ENCODE measurements at regions not wholly inside any gene's neighbourhood (a gene's known extent, or its start where the extent isn't known, plus 50 kb on each side); places are given as distances from the start of the nearest gene placed in this dataset.

- Histone ChIP-seq H3K9me2 (no peaks in the 10 kb centered on the region), H2AFZ (ENCODE audit: low read depth) (no peak overlapping the region), H3K4me2 (no peak overlapping the region), H3K4me1 (ENCODE audit: control insufficient read depth in 1 of 2, insufficient read depth in 2 of 2, low read depth in 1 of 2, low read length in 1 of 2) (peaks cover 0 to 3% of the 10 kb centered on the region in 2 experiments; a peak in 1 of 4 replicates), H3K9me3 (no peaks in the 10 kb centered on the region), H3K79me2 (ENCODE audit: insufficient read depth) (no peaks in the 10 kb centered on the region), H3K36me3 (replicated peaks in 1 of 2; ENCODE audit: control insufficient read depth in 1 of 2, insufficient read depth in 2 of 2, low read length in 1 of 2) (no peaks in the 10 kb centered on the region), H3K27ac (ENCODE audit: low read depth in 2 of 2, low read length in 1 of 2) (no peak overlapping the region), H3K4me3 (ENCODE audit: low read depth in 2 of 2, low read length in 1 of 2) (no peak overlapping the region), H3K9ac (no peak overlapping the region), H3K27me3 (ENCODE audit: insufficient read depth) (no peaks in the 10 kb centered on the region), H3F3A (replicated peaks; ENCODE audit: insufficient read depth) (no peaks in the 10 kb centered on the region), H4K20me1 (ENCODE audit: insufficient read depth) (no peaks in the 10 kb centered on the region)
- 69% methylated on average over 10 of the region's 10 CpGs for WGBS (ENCODE audit: low lambda C conversion rate)
- ChIA-PET CTCF (interaction anchor here (0.6 to 1.4 kb wide), 3 partner anchors 272 to 886 kb away, joined by 3 to 4 read pairs (median 4); no protein-coding TSS in a partner anchor), POLR2A (no interaction called here)
- TF ChIP-seq IRF3 (IDR thresholded peaks at IDR 0.05; ENCODE audit: low read depth, low read length), result no peak
- TF ChIP-seq SMC3 (IDR thresholded peaks at IDR 0.05; ENCODE audit: low read depth, low read length), result no peak
- no peak for TF ChIP-seq TAF1 (IDR thresholded peaks at IDR 0.05; ENCODE audit: borderline replicate concordance, low read depth, low read length)
- no peak for TF ChIP-seq YY1 (IDR thresholded peaks at IDR 0.05; ENCODE audit: low read depth)
- TF ChIP-seq GABPA (IDR thresholded peaks at IDR 0.05; ENCODE audit: low read depth), result no peak
- TF ChIP-seq RCOR1 (IDR thresholded peaks at IDR 0.05; ENCODE audit: low read length), result no peak
- TF ChIP-seq NRF1 (IDR thresholded peaks at IDR 0.05; ENCODE audit: low read depth, low read length), result no peak
- no peak for DNase-seq
These were observed 99.2 kb upstream of the WASF3 start for GRCh38 chr13:26458196-26458749.

GRCh38 chr13:26459276-26460131, 98.0 kb upstream of the WASF3 start:
- Histone ChIP-seq H3K9me3 (no peaks in the 10 kb centered on the region), H3K79me2 (ENCODE audit: insufficient read depth) (no peaks in the 10 kb centered on the region), H4K20me1 (ENCODE audit: insufficient read depth) (no peaks in the 10 kb centered on the region), H3K36me3 (replicated peaks in 1 of 2; ENCODE audit: control insufficient read depth in 1 of 2, insufficient read depth in 2 of 2, low read length in 1 of 2) (no peaks in the 10 kb centered on the region), H3K27ac (ENCODE audit: low read depth in 2 of 2, low read length in 1 of 2) (no peak overlapping the region), H3K4me1 (ENCODE audit: control insufficient read depth in 1 of 2, insufficient read depth in 2 of 2, low read depth in 1 of 2, low read length in 1 of 2) (peaks cover 0 to 3% of the 10 kb centered on the region in 2 experiments; a peak in 1 of 4 replicates), H3K9ac (no peak overlapping the region), H2AFZ (ENCODE audit: low read depth) (no peak overlapping the region), H3K4me3 (ENCODE audit: low read depth in 2 of 2, low read length in 1 of 2) (no peak overlapping the region), H3F3A (replicated peaks; ENCODE audit: insufficient read depth) (no peaks in the 10 kb centered on the region), H3K27me3 (ENCODE audit: insufficient read depth) (no peaks in the 10 kb centered on the region), H3K9me2 (no peaks in the 10 kb centered on the region), H3K4me2 (no peak overlapping the region)
- no peak for TF ChIP-seq TAF1 (IDR thresholded peaks at IDR 0.05; ENCODE audit: borderline replicate concordance, low read depth, low read length)
- no peak for TF ChIP-seq USF1 (IDR thresholded peaks at IDR 0.05; ENCODE audit: borderline replicate concordance, low read depth)
- TF ChIP-seq FOXM1 (IDR thresholded peaks at IDR 0.05; ENCODE audit: low read depth), result no peak
- no peak for TF ChIP-seq POLR2AphosphoS5 (IDR thresholded peaks at IDR 0.05; ENCODE audit: low read depth, low read length)
- TF ChIP-seq SMC3 (IDR thresholded peaks at IDR 0.05; ENCODE audit: low read depth, low read length), result no peak
- TF ChIP-seq MAX (IDR thresholded peaks at IDR 0.05; ENCODE audit: low read depth), result no peak
- TF ChIP-seq ELF1 (IDR thresholded peaks at IDR 0.05), result no peak
- no peak for TF ChIP-seq PBX3 (IDR thresholded peaks at IDR 0.05)
- no peak for TF ChIP-seq RAD21 (IDR thresholded peaks at IDR 0.05; ENCODE audit: low read length)
- TF ChIP-seq EZH2phosphoT487 (IDR thresholded peaks at IDR 0.05; ENCODE audit: borderline replicate concordance, low read depth), result no peak
- no peak for TF ChIP-seq EP300 (IDR thresholded peaks at IDR 0.05; ENCODE audit: borderline replicate concordance in 1 of 2, low read depth in 1 of 2, low read length in 1 of 2)
- TF ChIP-seq USF2 (IDR thresholded peaks at IDR 0.05; ENCODE audit: borderline replicate concordance, low read depth, low read length), result no peak
- DNase-seq, result no peak
- ChIA-PET POLR2A (no interaction called here), CTCF (interaction anchor here (1.1 to 1.4 kb wide), 3 partner anchors 24 to 273 kb away, joined by 3 to 4 read pairs (median 4); no protein-coding TSS in a partner anchor)
- 44% methylated on average over 6 of the region's 9 CpGs for WGBS (ENCODE audit: low lambda C conversion rate)

Measured in SK-N-SH (cell line).